OCI-LY1 (cell line): ENCODE measurements at regions not wholly inside any gene's neighbourhood (a gene's known extent, or its start where the extent isn't known, plus 50 kb on each side); places are given as distances from the start of the nearest gene placed in this dataset.

Experiments used
- EZH2 ChIP-seq: fragments of 200-600 bp; sonication (generic), shearing (Covaris generic); IDR thresholded peaks from 2 replicates; pipeline ENCODE4 v1.8.0; 2017; ENCODE audit warnings: borderline replicate concordance, mixed run types, mild to moderate bottlenecking, antibody characterized with exemption, low read length, moderate library complexity, mixed read lengths
- TF ChIP-seq, protein P1 (sequence below): fragments of 200-600 bp; sonication (generic), shearing (Covaris generic); IDR thresholded peaks from 2 replicates; pipeline ENCODE4 v1.5.1; 2017; ENCODE audit warnings: mild to moderate bottlenecking, antibody characterized with exemption, low read length, moderate library complexity, mixed read lengths

- TF ChIP-seq, protein P1, sequence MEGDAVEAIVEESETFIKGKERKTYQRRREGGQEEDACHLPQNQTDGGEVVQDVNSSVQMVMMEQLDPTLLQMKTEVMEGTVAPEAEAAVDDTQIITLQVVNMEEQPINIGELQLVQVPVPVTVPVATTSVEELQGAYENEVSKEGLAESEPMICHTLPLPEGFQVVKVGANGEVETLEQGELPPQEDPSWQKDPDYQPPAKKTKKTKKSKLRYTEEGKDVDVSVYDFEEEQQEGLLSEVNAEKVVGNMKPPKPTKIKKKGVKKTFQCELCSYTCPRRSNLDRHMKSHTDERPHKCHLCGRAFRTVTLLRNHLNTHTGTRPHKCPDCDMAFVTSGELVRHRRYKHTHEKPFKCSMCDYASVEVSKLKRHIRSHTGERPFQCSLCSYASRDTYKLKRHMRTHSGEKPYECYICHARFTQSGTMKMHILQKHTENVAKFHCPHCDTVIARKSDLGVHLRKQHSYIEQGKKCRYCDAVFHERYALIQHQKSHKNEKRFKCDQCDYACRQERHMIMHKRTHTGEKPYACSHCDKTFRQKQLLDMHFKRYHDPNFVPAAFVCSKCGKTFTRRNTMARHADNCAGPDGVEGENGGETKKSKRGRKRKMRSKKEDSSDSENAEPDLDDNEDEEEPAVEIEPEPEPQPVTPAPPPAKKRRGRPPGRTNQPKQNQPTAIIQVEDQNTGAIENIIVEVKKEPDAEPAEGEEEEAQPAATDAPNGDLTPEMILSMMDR, result no peak
- TF ChIP-seq EZH2, result no peak
Observed at GRCh38 chr1:208778417-208778816, 534.2 kb upstream of the PLXNA2 start.
